CMK (cell line): ENCODE measurements at regions not wholly inside any gene's neighbourhood (a gene's known extent, or its start where the extent isn't known, plus 50 kb on each side); places are given as distances from the start of the nearest gene placed in this dataset.

Experiments used
- DNase-seq: peaks from one replicate; pipeline ENCODE4 v3.0.0-alpha.2; 2010; ENCODE audit warnings: low read depth

GRCh38 chr5:167485061-167485774, 806.2 kb upstream of the WWC1 start:
- DNase-seq = no peak

GRCh38 chr5:167488371-167488770, 803.1 kb upstream of the WWC1 start:
- no peak for DNase-seq

- DNase-seq = no peak
These were observed 802.2 kb upstream of the WWC1 start for GRCh38 chr5:167489202-167489601.

GRCh38 chr5:167503926-167504720, 787.3 kb upstream of the WWC1 start:
- no peak for DNase-seq

- no peak for DNase-seq
These were observed 783.8 kb upstream of the WWC1 start for GRCh38 chr5:167507463-167508233.

GRCh38 chr5:167509076-167509475, 782.4 kb upstream of the WWC1 start:
- no peak for DNase-seq

- no peak for DNase-seq
These were observed 780.2 kb upstream of the WWC1 start for GRCh38 chr5:167511276-167511675.

- no peak for DNase-seq
These were observed 779.3 kb upstream of the WWC1 start for GRCh38 chr5:167512111-167512510.

GRCh38 chr5:167513381-167513780, 778.1 kb upstream of the WWC1 start:
- no peak for DNase-seq

- DNase-seq = no peak
These were observed 777.0 kb upstream of the WWC1 start for GRCh38 chr5:167514461-167514860.

- DNase-seq = no peak
These were observed 766.4 kb upstream of the WWC1 start for GRCh38 chr5:167525004-167525403.

- no peak for DNase-seq
These were observed 762.8 kb upstream of the WWC1 start for GRCh38 chr5:167528651-167529050.

GRCh38 chr5:167530548-167530947, 760.9 kb upstream of the WWC1 start:
- DNase-seq = no peak

GRCh38 chr5:167533814-167534795, 757.3 kb upstream of the WWC1 start:
- no peak for DNase-seq

GRCh38 chr5:167539747-167540146, 751.7 kb upstream of the WWC1 start:
- DNase-seq = no peak

GRCh38 chr5:167546270-167546669, 745.2 kb upstream of the WWC1 start:
- no peak for DNase-seq

GRCh38 chr5:167552356-167552755, 739.1 kb upstream of the WWC1 start:
- no peak for DNase-seq

- no peak for DNase-seq
These were observed 737.9 kb upstream of the WWC1 start for GRCh38 chr5:167553511-167553910.

GRCh38 chr5:167554564-167555290, 736.7 kb upstream of the WWC1 start:
- no peak for DNase-seq

- no peak for DNase-seq
These were observed 735.8 kb upstream of the WWC1 start for GRCh38 chr5:167555565-167556166.
